GM06990 (cell line): ENCODE measurements at regions not wholly inside any gene's neighbourhood (a gene's known extent, or its start where the extent isn't known, plus 50 kb on each side); places are given as distances from the start of the nearest gene placed in this dataset.
A peak's percentile ranks its signal among the peaks of the same experiment; 100 is the strongest.

Experiments
- DNase-seq: peaks from one replicate; pipeline ENCODE4 v3.0.0-alpha.2; 2011; ENCODE audit not compliant: insufficient read length; ENCODE audit errors: extremely low read depth
- H3K27me3 ChIP-seq: replicated peaks from 2 replicates; pipeline ENCODE4 v1.6.0; 2011; ENCODE audit warnings: low read length; ENCODE audit not compliant: control insufficient read depth, insufficient read depth
- H3K36me3 ChIP-seq: 2 replicates; pipeline ENCODE4 v1.5.1; 2011; ENCODE audit warnings: low read length; ENCODE audit not compliant: control insufficient read depth, insufficient read depth
- H3K4me3 ChIP-seq: replicated peaks from 2 replicates; pipeline ENCODE4 v1.5.1; 2011; ENCODE audit warnings: low read depth, mild to moderate bottlenecking, control low read depth, low read length
- TF ChIP-seq, protein P1 (sequence below): IDR thresholded peaks from 2 replicates; pipeline ENCODE4 v1.5.1; 2011; ENCODE audit warnings: low read length, control low read depth, mild to moderate bottlenecking, inconsistent platforms; ENCODE audit not compliant: insufficient read depth, poor library complexity, severe bottlenecking

DNA sequence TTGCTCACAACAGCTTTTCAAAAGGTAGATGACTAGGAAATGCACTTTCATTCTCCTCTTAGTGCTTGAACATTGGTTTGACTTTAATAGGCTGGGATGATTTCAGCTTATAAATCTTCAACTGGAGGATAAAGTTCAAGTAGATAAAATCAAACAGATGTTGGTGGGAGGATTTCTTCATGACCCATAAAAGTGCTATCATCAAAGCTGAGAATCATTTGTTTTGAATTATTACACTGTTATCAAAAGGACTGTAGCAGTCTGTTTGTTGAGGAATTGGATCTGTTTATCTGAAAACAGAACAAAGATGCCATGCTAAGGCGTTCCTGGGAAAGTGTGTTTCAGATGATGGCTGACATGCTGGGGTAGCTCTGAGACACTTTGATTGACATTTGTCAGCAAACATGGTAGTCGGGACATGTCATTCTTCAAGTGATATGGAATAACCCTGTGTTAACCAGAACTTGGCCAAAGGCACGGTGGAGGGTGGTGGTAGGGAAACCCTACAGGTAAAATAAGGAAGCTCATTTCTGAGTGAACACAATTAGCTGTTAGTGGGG lies 304.0 kb upstream of the PITX2 start:
- H3K27me3 ChIP-seq: no peaks in the 10 kb centered on the region
- TF ChIP-seq, protein P1, sequence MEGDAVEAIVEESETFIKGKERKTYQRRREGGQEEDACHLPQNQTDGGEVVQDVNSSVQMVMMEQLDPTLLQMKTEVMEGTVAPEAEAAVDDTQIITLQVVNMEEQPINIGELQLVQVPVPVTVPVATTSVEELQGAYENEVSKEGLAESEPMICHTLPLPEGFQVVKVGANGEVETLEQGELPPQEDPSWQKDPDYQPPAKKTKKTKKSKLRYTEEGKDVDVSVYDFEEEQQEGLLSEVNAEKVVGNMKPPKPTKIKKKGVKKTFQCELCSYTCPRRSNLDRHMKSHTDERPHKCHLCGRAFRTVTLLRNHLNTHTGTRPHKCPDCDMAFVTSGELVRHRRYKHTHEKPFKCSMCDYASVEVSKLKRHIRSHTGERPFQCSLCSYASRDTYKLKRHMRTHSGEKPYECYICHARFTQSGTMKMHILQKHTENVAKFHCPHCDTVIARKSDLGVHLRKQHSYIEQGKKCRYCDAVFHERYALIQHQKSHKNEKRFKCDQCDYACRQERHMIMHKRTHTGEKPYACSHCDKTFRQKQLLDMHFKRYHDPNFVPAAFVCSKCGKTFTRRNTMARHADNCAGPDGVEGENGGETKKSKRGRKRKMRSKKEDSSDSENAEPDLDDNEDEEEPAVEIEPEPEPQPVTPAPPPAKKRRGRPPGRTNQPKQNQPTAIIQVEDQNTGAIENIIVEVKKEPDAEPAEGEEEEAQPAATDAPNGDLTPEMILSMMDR: no peak
- DNase-seq: no peak
- no peaks in the 10 kb centered on the region for H3K36me3 ChIP-seq
- H3K4me3 ChIP-seq: no peak overlapping the region

DNA sequence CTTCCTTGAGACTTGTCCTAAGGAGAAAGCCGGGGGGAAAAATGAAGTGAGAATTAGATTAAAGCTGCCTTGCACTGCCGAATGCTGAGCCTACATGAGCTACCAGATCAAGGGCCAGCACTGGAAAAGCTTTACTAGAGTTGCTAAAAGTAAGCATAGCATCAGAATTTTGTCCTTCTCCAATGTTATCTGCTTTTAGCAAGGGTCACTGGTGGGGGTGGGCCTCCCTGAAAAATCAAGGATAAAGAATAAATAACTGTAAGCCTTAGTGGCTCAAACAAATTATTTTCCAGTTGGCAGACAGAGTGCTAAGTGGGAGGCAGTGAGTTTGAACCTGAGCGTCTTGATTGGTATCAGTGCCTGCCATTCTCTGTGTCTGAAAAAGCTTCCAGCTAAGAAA lies 310.5 kb upstream of the PITX2 start:
- TF ChIP-seq, protein P1: no peak
- Histone ChIP-seq H3K27me3 (no peaks in the 10 kb centered on the region), H3K36me3 (no peaks in the 10 kb centered on the region), H3K4me3 (no peak overlapping the region)
- DNase-seq: no peak

DNA sequence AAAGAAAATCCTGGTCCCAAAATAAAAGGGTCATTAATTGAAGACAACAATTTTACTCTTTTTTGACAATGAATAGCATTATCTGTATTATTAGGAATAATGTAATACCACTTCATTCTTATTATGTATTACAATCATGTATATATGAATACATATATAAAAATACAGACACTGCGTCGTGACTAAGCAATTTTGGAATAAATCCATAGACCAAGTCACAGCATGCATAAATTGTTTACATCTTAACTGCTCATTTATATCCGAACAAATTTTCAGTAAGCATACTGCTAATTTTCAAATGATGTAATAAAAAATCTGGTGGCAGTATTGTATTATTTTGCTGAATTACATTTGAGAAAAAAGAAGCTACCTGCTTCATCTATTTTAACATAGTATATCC lies 321.6 kb upstream of the PITX2 start:
- TF ChIP-seq, protein P1: no peak
- DNase-seq: no peak
- H3K4me3 ChIP-seq: no peak overlapping the region
- H3K36me3 ChIP-seq: no peaks in the 10 kb centered on the region
- H3K27me3 ChIP-seq: no peaks in the 10 kb centered on the region

DNA sequence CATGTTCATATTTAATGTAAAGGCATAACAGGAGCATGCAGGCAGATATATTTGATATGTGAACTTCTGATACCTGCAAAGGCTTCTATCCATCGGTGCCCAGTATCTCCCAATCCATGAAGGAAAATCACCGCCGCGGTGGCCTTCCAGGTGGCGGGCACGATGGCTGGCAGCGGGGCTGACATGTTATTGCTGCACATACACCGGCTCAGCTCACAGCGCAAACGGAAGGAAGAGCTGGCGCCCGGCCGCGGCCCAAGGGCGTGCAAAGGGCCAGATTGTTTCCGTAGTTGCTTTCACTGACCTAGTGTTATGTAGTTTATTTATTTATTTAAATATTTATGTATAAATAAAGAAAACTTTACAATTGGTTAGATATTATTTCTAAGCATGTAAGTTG lies 322.7 kb upstream of the PITX2 start:
- H3K4me3 ChIP-seq: no peak overlapping the region
- no peaks in the 10 kb centered on the region for H3K36me3 ChIP-seq
- TF ChIP-seq, protein P1: no peak
- H3K27me3 ChIP-seq: no peaks in the 10 kb centered on the region
- DNase-seq: peak; percentile 3

DNA sequence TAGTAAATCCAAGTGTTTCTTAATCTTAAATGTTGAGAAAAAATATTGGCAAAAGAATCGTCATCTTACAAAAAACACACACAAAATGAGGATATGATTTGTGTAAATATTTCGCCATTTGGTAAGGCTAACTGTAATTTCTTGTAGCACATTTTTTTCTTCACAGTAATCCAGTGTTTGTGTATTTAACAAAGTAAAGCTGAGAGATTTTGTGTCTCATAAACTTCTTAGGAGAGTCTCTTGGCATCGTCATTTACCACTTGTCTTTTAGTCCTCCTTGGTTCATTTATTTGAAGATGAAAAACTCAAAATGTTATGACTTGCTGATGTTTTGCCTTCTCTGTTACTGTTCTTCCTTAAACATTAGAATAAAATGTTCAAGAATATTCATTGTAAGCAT lies 326.7 kb upstream of the PITX2 start:
- Histone ChIP-seq H3K36me3 (no peaks in the 10 kb centered on the region), H3K27me3 (no peaks in the 10 kb centered on the region), H3K4me3 (no peak overlapping the region)
- TF ChIP-seq, protein P1: no peak
- DNase-seq: no peak

DNA sequence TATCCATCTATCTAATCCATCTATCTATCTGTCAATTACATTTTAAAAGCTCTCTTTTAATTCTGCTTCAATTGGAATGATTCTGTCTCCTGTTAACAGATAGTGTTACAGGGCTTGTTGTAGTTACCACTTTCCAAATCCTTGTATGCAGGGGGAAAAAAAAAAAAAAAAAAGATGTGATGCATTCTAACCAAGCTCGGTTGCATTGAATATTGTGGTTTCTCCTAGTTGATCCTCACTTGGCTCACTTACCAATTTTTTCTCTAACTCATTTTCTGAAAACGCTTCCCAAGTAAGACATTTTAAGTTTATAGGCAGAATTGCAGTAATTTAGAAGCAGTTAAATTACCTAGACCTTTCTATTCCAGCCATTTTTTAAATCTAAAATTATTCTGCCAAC lies 327.9 kb upstream of the PITX2 start:
- Histone ChIP-seq H3K36me3 (no peaks in the 10 kb centered on the region), H3K27me3 (no peaks in the 10 kb centered on the region), H3K4me3 (no peak overlapping the region)
- no peak for DNase-seq
- TF ChIP-seq, protein P1: no peak
